Brain microvascular endothelial cell (primary cell): ENCODE measurements at regions not wholly inside any gene's neighbourhood (a gene's known extent, or its start where the extent isn't known, plus 50 kb on each side); places are given as distances from the start of the nearest gene placed in this dataset.

Experiments
- DNase-seq: peaks from one replicate; pipeline ENCODE4 v3.0.0-alpha.2; 2020
- H3K27ac ChIP-seq: fragments of 250-450 bp; sonication (Bioruptor Pico); 2 replicates; pipeline ENCODE4 v1.5.1; 2020; ENCODE audit warnings: mild to moderate bottlenecking, moderate library complexity
- H3K27me3 ChIP-seq: fragments of 250-450 bp; sonication (Bioruptor Pico); replicated peaks from 2 replicates; pipeline ENCODE4 v1.5.1; 2020; ENCODE audit warnings: mild to moderate bottlenecking
- H3K36me3 ChIP-seq: fragments of 250-450 bp; sonication (Bioruptor Pico); replicated peaks from 2 replicates; pipeline ENCODE4 v1.5.1; 2020; ENCODE audit warnings: mild to moderate bottlenecking
- H3K4me3 ChIP-seq: 2 replicates; pipeline ENCODE4 v1.5.1; 2011; ENCODE audit warnings: low read depth, mild to moderate bottlenecking, control low read depth, low read length, moderate library complexity
- in situ Hi-C: cut with HindIII; loops from 2 replicates; pipeline ENCODE4 v1.10.0; 2017; ENCODE audit warnings: low sequenced_read_pairs, low pct_ligation_motif_present
- TF ChIP-seq, protein P1 (sequence below): IDR thresholded peaks from 2 replicates; pipeline ENCODE4 v1.5.1; 2011; ENCODE audit warnings: low read depth, mild to moderate bottlenecking, moderate library complexity, low read length, control low read depth, inconsistent platforms; ENCODE audit errors: missing control alignments

DNA sequence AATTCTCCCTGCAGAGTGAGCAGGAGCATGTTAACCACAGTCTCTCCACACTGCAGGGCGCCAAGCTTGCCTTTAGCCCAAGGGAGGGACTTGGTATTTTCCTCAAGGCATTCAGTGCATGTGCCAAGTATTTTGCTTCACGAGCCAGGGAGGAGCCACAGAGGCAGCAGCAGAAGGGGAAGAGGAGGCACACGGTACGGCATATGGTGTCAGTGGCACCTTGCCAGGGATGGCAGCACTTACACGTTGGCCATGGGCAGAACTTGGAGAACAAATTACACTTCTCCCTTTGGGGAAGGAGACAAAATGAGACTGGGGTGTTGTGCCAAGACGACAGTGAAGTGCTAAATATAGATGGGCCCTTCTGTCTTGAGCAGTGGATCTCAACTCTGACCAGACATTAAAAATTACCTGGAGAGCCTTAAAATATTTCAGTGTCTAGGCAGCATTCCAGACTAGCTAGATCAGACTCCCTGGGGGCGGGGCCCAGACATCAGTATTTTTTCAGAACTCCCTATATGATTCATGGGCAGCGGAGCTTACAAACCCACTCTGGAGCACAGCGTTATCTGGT is 155.8 kb downstream of the DRD1 start:
- Histone ChIP-seq H3K27me3 (no peaks in the 10 kb centered on the region), H3K4me3 (no peak overlapping the region), H3K27ac (no peak overlapping the region), H3K36me3 (no peaks in the 10 kb centered on the region)
- TF ChIP-seq, protein P1, sequence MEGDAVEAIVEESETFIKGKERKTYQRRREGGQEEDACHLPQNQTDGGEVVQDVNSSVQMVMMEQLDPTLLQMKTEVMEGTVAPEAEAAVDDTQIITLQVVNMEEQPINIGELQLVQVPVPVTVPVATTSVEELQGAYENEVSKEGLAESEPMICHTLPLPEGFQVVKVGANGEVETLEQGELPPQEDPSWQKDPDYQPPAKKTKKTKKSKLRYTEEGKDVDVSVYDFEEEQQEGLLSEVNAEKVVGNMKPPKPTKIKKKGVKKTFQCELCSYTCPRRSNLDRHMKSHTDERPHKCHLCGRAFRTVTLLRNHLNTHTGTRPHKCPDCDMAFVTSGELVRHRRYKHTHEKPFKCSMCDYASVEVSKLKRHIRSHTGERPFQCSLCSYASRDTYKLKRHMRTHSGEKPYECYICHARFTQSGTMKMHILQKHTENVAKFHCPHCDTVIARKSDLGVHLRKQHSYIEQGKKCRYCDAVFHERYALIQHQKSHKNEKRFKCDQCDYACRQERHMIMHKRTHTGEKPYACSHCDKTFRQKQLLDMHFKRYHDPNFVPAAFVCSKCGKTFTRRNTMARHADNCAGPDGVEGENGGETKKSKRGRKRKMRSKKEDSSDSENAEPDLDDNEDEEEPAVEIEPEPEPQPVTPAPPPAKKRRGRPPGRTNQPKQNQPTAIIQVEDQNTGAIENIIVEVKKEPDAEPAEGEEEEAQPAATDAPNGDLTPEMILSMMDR: no peak
- in situ Hi-C loops: no loop called here
- DNase-seq: peak; percentile 66

DNA sequence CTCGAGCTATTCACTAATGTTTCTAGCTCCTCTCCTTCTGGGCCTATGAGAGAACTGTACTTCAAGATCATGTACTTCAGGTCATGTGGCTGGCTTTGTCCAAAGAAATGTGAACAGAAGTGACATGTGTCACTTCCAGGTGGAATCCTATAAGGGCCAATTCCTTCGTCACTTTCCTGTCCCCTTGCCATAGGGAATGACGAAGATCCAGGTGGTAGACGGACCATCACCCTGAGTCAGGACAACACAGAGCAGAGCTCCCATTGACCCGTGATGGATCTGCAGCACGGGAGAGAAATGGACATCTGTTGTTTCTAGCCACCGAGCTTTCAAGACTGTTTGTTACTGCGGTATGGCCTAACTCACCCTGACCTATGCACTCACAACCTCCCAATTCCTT is 157.0 kb downstream of the DRD1 start:
- H3K27me3 ChIP-seq: no peaks in the 10 kb centered on the region
- no peak overlapping the region for H3K4me3 ChIP-seq
- TF ChIP-seq, protein P1: no peak
- DNase-seq: no peak
- H3K27ac ChIP-seq: no peak overlapping the region
- no peaks in the 10 kb centered on the region for H3K36me3 ChIP-seq
- in situ Hi-C loops: no loop called here

GRCh38 chr5:175285261-175285660 is 158.7 kb downstream of the DRD1 start:
- Histone ChIP-seq H3K36me3 (no peaks in the 10 kb centered on the region), H3K27ac (no peak overlapping the region), H3K27me3 (no peaks in the 10 kb centered on the region), H3K4me3 (no peak overlapping the region)
- in situ Hi-C loops: no loop called here
- TF ChIP-seq, protein P1: no peak
- DNase-seq: no peak

DNA sequence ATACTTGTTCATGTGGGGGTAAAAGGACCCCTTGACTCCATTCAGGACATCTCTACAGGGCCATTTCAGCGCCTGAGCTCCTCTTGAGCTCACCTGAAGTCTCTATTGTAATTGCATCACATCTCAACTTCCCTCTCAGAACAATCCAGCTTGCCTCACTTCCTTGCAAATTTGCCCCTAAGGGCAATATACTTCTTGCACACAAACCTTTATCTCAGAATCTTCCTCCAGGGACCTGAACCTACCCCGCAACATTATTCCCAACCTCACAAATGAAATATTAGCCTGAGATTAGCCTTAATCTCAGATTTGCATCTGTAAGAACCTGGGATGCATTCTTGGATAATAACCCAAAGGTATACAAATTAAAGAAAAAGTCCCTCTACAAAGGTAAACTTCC is 159.2 kb downstream of the DRD1 start:
- no peak overlapping the region for H3K27ac ChIP-seq
- in situ Hi-C loops: no loop called here

DNA sequence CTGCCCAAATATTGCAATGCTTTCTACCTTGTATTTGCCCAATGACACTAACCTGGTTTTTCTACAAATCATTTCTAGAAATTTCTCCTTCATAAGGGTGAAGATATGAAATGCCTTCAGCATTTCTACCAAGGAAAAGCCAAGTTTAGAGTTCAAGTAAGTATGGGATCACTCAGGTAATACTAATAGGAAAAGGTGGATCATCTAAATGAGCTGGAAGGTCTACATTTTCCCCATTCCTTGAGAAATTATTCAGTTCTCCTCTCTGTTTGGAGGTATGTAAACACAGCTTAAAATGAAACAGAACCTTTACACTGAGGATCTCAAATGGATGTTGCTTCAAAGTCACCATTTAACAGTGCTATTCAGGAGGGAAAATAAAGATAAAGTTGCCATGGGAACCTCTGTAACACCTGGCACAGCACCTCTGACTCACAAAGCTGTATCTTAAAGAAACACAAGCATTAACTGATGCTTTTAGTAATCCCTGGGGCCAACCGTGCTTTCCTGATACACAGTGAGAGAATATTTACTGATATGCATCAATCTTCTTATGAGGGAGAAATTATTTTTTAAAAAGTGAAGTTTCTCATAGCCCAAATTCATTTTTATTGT is 161.3 kb downstream of the DRD1 start:
- DNase-seq: no peak
- TF ChIP-seq, protein P1: no peak
- H3K27me3 ChIP-seq: no peaks in the 10 kb centered on the region
- no peak overlapping the region for H3K27ac ChIP-seq
- in situ Hi-C loops: no loop called here
- no peak overlapping the region for H3K4me3 ChIP-seq
- H3K36me3 ChIP-seq: no peaks in the 10 kb centered on the region

More for the DNA sequence above, 159.2 kb downstream of the DRD1 start:
- DNase-seq: no peak
- Histone ChIP-seq H3K36me3 (no peaks in the 10 kb centered on the region), H3K27me3 (no peaks in the 10 kb centered on the region), H3K4me3 (no peak overlapping the region)
- TF ChIP-seq, protein P1: no peak

GRCh38 chr5:175281714-175282113 is 162.3 kb downstream of the DRD1 start:
- TF ChIP-seq, protein P1: no peak
- no peak overlapping the region for H3K4me3 ChIP-seq
- no peaks in the 10 kb centered on the region for H3K36me3 ChIP-seq
- no peaks in the 10 kb centered on the region for H3K27me3 ChIP-seq
- no peak for DNase-seq
- H3K27ac ChIP-seq: no peak overlapping the region
- in situ Hi-C loops: no loop called here
